Retinal pigment epithelial cell (primary cell): ENCODE measurements at regions not wholly inside any gene's neighbourhood (a gene's known extent, or its start where the extent isn't known, plus 50 kb on each side); places are given as distances from the start of the nearest gene placed in this dataset.
A peak's percentile ranks its signal among the peaks of the same experiment; 100 is the strongest.
"Not testable (repeated sequence)": the region's sequence is repeated elsewhere in the genome, so short reads cannot be mapped to it uniquely, and the experiment has no call there.

ENCODE experiments used
- DNase-seq: peaks from one replicate; pipeline ENCODE4 v3.0.0-alpha.2; 2010; ENCODE audit warnings: low read depth
- H3K4me3 ChIP-seq: 2 replicates; pipeline ENCODE4 v1.5.1; 2011; ENCODE audit warnings: mild to moderate bottlenecking, low read length, control low read depth, moderate library complexity
- CTCF ChIP-seq: conservative IDR thresholded peaks from 2 replicates; pipeline ENCODE4 v1.5.1; 2011; ENCODE audit warnings: low read depth, low read length, control low read depth, inconsistent platforms

- H3K4me3 ChIP-seq, result no peak overlapping the region
- TF ChIP-seq CTCF, result no peak
- DNase-seq, result no peak
Measured at GRCh38 chr5:125483609-125484008, 737.2 kb upstream of the ZNF608 start.

- no peak for TF ChIP-seq CTCF
- H3K4me3 ChIP-seq, result no peak overlapping the region
- peak; percentile 87 for DNase-seq
Measured at GRCh38 chr5:125484272-125484741, 737.9 kb upstream of the ZNF608 start.

GRCh38 chr5:125484742-125485641, 738.6 kb upstream of the ZNF608 start:
- H3K4me3 ChIP-seq, result peak overlapping the region; percentile 17
- peak; percentile 93 for DNase-seq
- no peak for TF ChIP-seq CTCF

GRCh38 chr5:125485771-125486170, 739.3 kb upstream of the ZNF608 start:
- H3K4me3 ChIP-seq, result no peak overlapping the region
- no peak for TF ChIP-seq CTCF
- no peak for DNase-seq

GRCh38 chr5:125486634-125487033, 740.2 kb upstream of the ZNF608 start:
- no peak for TF ChIP-seq CTCF
- no peak overlapping the region for H3K4me3 ChIP-seq
- DNase-seq, result no peak

- no peak for TF ChIP-seq CTCF
- no peak for DNase-seq
- H3K4me3 ChIP-seq, result no peak overlapping the region
Measured at GRCh38 chr5:125487231-125487630, 740.8 kb upstream of the ZNF608 start.

- DNase-seq, H3K4me3 ChIP-seq: not testable (repeated sequence)
Measured at GRCh38 chr5:125487652-125488051, 741.2 kb upstream of the ZNF608 start.
